Heart left ventricle (tissue), 16 donors: ENCODE measurements at regions not wholly inside any gene's neighbourhood (a gene's known extent, or its start where the extent isn't known, plus 50 kb on each side); places are given as distances from the start of the nearest gene placed in this dataset.
A peak's percentile ranks its signal among the peaks of the same experiment; 100 is the strongest.

Source experiments
- ATAC-seq, 4 donors: fragments of 200-7000 bp; cut with Tn5 transposase; one replicate each; pipeline ENCODE4 v1.9.1; 2020 to 2022; ENCODE audit warnings: moderate library complexity in 4 of 4, mild to moderate bottlenecking in 3 of 4, moderate number of reproducible peaks in 1 of 4
- DNase-seq, 5 donors: peaks; one replicate each; pipeline ENCODE4 v3.0.0-alpha.2; 2020
- H3K27ac ChIP-seq, 12 donors: fragments of 200-600 bp; sonication (generic) in 4 of 12; one replicate each; pipeline versions ENCODE4 v1.5.0 to v1.8.0; 2016 to 2022; ENCODE audit warnings: mild to moderate bottlenecking in 2 of 12
- H3K27me3 ChIP-seq, 9 donors: fragments of 200-600 bp; sonication (generic) in 2 of 9; one replicate each; pipeline versions ENCODE4 v1.5.1 to v1.8.0; 2016 to 2022; ENCODE audit warnings: mild to moderate bottlenecking in 3 of 9
- H3K36me3 ChIP-seq, 9 donors: fragments of 200-600 bp; sonication (generic) in 2 of 9; one replicate each; pipeline versions ENCODE4 v1.5.0 to v1.8.0; 2018 to 2022; ENCODE audit warnings: mild to moderate bottlenecking in 2 of 9
- H3K4me1 ChIP-seq, 12 donors: fragments of 200-600 bp; sonication (generic) in 4 of 12; one replicate each; pipeline versions ENCODE4 v1.5.0 to v1.8.0; 2016 to 2022; ENCODE audit warnings: mild to moderate bottlenecking in 3 of 12
- H3K4me3 ChIP-seq, 12 donors: fragments of 200-600 bp; sonication (generic) in 4 of 12; one replicate each; pipeline versions ENCODE4 v1.5.0 to v1.8.0; 2017 to 2022; ENCODE audit warnings: mild to moderate bottlenecking in 9 of 12, moderate library complexity in 4 of 12
- H3K9me3 ChIP-seq, 12 donors: fragments of 200-600 bp; sonication (generic) in 4 of 12; one replicate each; pipeline versions ENCODE4 v1.5.0 to v1.8.0; 2016 to 2022; ENCODE audit warnings: mild to moderate bottlenecking in 1 of 12
- POLR2A ChIP-seq, 2 donors: fragments of 450-650 bp; IDR thresholded peaks; one replicate each; pipeline ENCODE4 v1.6.1; 2017; ENCODE audit warnings: antibody characterized with exemption in 2 of 2, mild to moderate bottlenecking in 2 of 2, moderate library complexity in 2 of 2
- WGBS, 4 donors: extraction: QIAGEN DNeasy Blood & Tissue Kit in 2 of 4; methylation state at CpG; one replicate each; pipeline versions ENCODE4 v1.1.5 to v1.1.7; 2013 to 2018; 5-methylcytosine and 5-hydroxymethylcytosine counted together
- intact Hi-C, 10 donors: fragments of 100-400 bp; cut with DNase I; formaldehyde crosslinking; loops; one replicate each; pipeline versions ENCODE4 v1.11.1 to v1.14.2; 2022
- TF ChIP-seq, protein P1 (sequence below), 12 donors: fragments of 200-600 bp; sonication (generic) in 4 of 12; IDR thresholded peaks; one replicate each; pipeline versions ENCODE4 v1.5.0 to v1.8.0; 2018 to 2022; ENCODE audit warnings: antibody characterized with exemption in 12 of 12, mild to moderate bottlenecking in 5 of 12
- donor health status: ischemic (EF 13 %, LVEDD 7.1; RV severe dilation, severe dysfunction).
- donor health status: healthy with polysubstance abuse.
- donor health status: DM: no; HTN: yes; CAD: no.
- donor health status: DM: no; HTN: no; CAD: no.
- donor health status: ischemic (EF 25% LVEDD 6.9; RV normal size, moderate dysfunction).
- donor health status: ischemic (EF 25% LVEDD 5.7; RV mildly dilated, moderate dysfunction).
- donor health status: healthy.
- donor health status: DM: yes; HTN: yes; CAD: no.
- donor health status: ischemic (EF 35%, LVEDD 5.7; RV mildly dilated, moderate dysfunction).
- donor health status: nonischemic (EF 11% LVEDD 7.7; RV severe dilation, severe dysfunction).
- donor health status: DM: yes; HTN: yes; CAD: no.
- donor health status: PGD.
- donor health status: ischemic (EF 29% LVEDD 5.4; RV normal size, mild dysfunction).
- donor health status: nonischemic (EF 23%, LVEDD 6.1; RV moderate dilation, normal function).

DNA sequence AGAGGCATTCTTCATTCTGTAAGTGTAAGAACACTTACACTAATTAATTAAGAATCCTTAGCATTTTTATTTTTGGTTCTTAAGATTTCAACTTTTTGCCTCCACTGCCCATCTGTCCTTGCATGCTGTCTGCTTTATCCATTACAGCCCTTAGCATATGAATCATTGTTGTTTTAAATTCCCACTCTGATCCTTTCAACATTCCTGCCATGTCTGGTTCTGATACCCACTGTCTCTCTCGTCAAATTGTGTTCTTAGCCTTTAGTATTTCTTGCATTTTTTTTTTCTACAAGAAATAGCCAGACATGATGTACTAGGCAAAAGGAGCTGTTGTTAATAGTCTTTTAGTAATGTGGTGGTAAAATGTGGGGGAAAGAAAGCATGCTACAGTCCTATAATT lies 1360.0 kb downstream of the TECRL start:
- intact Hi-C loops, result no loop called here
- Histone ChIP-seq H3K4me3 (no peak overlapping the region), H3K27me3 (no peaks in the 10 kb centered on the region), H3K27ac (no peak overlapping the region), H3K4me1 (no peaks in the 10 kb centered on the region), H3K9me3 (peaks cover 0 to 18% (median 8%) of the 10 kb centered on the region in 12 donors), H3K36me3 (no peaks in the 10 kb centered on the region)
- DNase-seq (no peak), ATAC-seq (no peak)
- 42 to 54% (median 53%) methylated on average over 1 of the region's 1 CpG for WGBS, 4 donors
- no peak for TF ChIP-seq POLR2A (IDR thresholded peaks at IDR 0.05)
- TF ChIP-seq, protein P1, sequence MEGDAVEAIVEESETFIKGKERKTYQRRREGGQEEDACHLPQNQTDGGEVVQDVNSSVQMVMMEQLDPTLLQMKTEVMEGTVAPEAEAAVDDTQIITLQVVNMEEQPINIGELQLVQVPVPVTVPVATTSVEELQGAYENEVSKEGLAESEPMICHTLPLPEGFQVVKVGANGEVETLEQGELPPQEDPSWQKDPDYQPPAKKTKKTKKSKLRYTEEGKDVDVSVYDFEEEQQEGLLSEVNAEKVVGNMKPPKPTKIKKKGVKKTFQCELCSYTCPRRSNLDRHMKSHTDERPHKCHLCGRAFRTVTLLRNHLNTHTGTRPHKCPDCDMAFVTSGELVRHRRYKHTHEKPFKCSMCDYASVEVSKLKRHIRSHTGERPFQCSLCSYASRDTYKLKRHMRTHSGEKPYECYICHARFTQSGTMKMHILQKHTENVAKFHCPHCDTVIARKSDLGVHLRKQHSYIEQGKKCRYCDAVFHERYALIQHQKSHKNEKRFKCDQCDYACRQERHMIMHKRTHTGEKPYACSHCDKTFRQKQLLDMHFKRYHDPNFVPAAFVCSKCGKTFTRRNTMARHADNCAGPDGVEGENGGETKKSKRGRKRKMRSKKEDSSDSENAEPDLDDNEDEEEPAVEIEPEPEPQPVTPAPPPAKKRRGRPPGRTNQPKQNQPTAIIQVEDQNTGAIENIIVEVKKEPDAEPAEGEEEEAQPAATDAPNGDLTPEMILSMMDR (IDR thresholded peaks at IDR 0.05), result no peak

DNA sequence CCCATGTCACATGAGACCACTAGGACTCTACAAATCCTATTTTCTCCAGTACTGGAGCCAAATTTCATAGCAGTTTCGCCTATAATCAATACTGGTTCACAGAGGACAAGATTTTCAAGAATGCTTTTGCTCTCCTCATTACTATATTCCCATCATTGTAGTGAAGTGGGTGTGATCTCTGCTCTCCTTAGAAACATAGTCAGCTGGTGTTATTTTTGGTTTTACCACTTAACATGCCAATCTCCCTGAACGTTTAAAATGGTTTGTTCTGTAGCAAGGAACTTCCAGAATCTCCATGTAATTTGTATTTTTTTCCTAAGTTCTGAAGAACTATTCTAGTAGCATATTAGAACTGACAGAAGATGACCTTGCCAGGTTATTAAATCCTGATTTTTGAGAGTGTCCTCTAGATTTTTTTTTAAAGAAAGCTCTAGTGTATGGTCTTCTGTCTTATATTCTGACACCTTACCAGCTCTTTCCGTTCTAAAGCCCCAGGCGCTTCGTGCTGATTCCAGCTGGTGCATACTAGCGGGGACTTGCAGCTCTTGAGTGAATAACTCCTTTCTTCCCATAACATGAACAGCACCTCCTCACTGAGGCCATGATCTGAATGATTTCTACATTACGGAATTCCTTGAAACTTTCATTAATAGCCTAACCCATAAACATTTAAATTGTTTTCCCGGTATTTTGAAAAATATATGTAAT lies 1372.9 kb downstream of the TECRL start:
- Histone ChIP-seq H3K4me3 (peak overlapping the region in 2 of 12 donors; percentile 13 to 15), H3K9me3 (no peaks in the 10 kb centered on the region), H3K27me3 (no peaks in the 10 kb centered on the region), H3K4me1 (no peaks in the 10 kb centered on the region), H3K36me3 (no peaks in the 10 kb centered on the region), H3K27ac (peak overlapping the region in 6 of 12 donors; percentile 6 to 67 (median 54))
- WGBS, 4 donors, result 41 to 55% (median 45%) methylated on average over 8 of the region's 8 CpGs
- DNase-seq (peak in 1 of 5 donors; percentile 51), ATAC-seq (peak; percentile 70 to 87 (median 78))
- intact Hi-C loops, result loop anchor here in 3 of 10 donors (10.0 kb wide), 1 partner anchor 102 kb away; no protein-coding TSS in a partner anchor
- TF ChIP-seq, protein P1 (IDR thresholded peaks at IDR 0.05), result no peak
- no peak for TF ChIP-seq POLR2A (IDR thresholded peaks at IDR 0.05)

DNA sequence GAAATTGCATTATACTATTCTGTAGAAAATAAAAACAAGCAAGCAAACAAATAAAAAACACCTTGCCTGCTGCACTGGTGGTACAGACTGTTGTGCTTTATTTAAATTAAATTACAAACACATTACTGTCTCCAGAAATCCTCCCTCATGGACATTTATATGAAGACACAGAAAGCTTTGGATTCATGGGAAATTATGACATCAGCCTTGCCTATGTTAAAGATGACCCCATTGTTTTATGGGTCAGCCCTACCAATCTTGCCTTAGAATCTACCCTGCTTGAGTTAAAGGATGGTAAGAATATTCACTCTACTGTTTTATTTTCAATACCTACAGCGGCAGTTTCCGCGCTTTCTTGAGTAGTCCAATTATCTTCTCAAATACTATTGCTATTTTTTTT lies 1379.9 kb downstream of the TECRL start:
- 78 to 98% (median 87%) methylated on average over 3 of the region's 3 CpGs for WGBS, 4 donors
- Histone ChIP-seq H3K27me3 (no peaks in the 10 kb centered on the region), H3K27ac (no peak overlapping the region), H3K4me1 (no peaks in the 10 kb centered on the region), H3K9me3 (peaks cover 0 to 10% (median 0%) of the 10 kb centered on the region in 12 donors), H3K36me3 (no peaks in the 10 kb centered on the region), H3K4me3 (no peak overlapping the region)
- TF ChIP-seq POLR2A (IDR thresholded peaks at IDR 0.05), result no peak
- TF ChIP-seq, protein P1 (IDR thresholded peaks at IDR 0.05), result no peak
- ATAC-seq (no peak), DNase-seq (no peak)
- intact Hi-C loops, result no loop called here

DNA sequence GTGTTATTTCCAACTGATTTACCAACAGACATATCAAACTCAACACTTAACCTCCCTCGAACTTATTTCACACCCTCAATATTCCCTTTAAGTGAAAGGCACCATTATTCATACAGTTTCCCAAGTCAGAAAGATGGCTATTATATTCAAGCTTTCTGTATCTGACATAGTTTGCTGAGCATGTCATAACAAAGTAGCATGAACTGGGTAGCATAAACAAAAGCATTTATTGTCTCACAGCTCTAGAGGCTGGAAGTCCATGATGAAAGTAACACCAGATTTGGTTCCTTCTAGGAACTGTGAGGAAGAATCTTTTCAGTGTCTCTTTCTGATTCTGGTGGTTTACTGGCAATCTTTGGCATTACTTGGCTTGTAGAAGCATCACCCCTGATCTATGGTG lies 1388.6 kb downstream of the TECRL start:
- H3K4me3 ChIP-seq, result no peak overlapping the region
- ATAC-seq (no peak), DNase-seq (no peak)
- H3K4me1 ChIP-seq, result no peaks in the 10 kb centered on the region
- TF ChIP-seq POLR2A (IDR thresholded peaks at IDR 0.05), result no peak
- TF ChIP-seq, protein P1 (IDR thresholded peaks at IDR 0.05), result no peak
- 68 to 88% (median 75%) methylated on average over 1 of the region's 1 CpG for WGBS, 4 donors
- H3K27me3 ChIP-seq, result no peaks in the 10 kb centered on the region
- intact Hi-C loops, result no loop called here
- H3K27ac ChIP-seq, result no peak overlapping the region
- H3K9me3 ChIP-seq, result no peaks in the 10 kb centered on the region
- no peaks in the 10 kb centered on the region for H3K36me3 ChIP-seq
